Fibroblast of skin of right biceps (primary cell): ENCODE measurements at regions not wholly inside any gene's neighbourhood (a gene's known extent, or its start where the extent isn't known, plus 50 kb on each side); places are given as distances from the start of the nearest gene placed in this dataset.

Experiments used
- DNase-seq: peaks from one replicate; pipeline ENCODE4 v3.0.0-alpha.2; 2013

DNA sequence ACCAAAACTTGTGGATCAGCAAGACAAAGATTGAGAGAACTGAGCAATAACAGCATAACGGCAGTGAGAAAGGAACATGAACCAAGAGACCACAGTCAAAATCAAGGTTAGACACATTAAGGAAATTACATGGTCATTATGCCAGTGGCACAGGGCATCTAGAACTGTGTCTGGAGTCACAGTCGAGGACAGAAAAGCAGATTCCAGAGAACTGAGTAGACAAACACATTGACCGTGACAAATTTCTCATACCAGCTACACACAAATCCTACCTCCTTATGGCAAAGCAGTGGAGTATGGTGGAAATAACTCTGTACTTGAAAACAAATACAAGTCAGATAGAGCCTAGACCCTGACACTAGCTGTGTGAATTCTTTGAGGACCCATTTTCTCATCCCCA, 367.3 kb downstream of the DUSP6 start:
- no peak for DNase-seq

GRCh38 chr12:88982694-88983093, 369.6 kb downstream of the DUSP6 start:
- no peak for DNase-seq

DNA sequence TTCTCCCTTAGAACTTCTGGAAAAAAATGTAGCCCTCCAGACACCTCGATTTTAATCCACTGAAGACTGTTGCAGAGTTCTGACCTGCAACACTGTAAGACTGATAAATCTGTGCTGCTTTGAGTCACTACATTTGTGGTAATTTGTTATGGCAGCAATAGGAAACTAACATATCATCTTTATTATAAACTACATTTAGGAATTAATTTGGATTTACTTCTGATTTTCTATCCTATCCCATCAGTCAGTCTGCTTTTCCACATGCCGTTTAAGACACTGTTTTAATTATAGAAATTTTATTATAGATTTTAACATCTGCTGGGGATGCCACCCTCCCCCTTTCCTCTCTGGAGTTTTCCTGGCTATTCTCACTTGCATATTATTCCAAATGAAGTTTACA, 375.2 kb downstream of the DUSP6 start:
- no peak for DNase-seq

GRCh38 chr12:88973998-88974397, 378.3 kb downstream of the DUSP6 start:
- no peak for DNase-seq

GRCh38 chr12:88970740-88971139, 381.6 kb downstream of the DUSP6 start:
- DNase-seq = no peak

GRCh38 chr12:88969127-88969526, 383.2 kb downstream of the DUSP6 start:
- no peak for DNase-seq

GRCh38 chr12:88960213-88960878, 380.1 kb upstream of the KITLG start:
- DNase-seq = peak; percentile 17

- DNase-seq = no peak
Measured at GRCh38 chr12:88958946-88959345, 378.7 kb upstream of the KITLG start.

GRCh38 chr12:88958153-88958552, 377.9 kb upstream of the KITLG start:
- no peak for DNase-seq

DNA sequence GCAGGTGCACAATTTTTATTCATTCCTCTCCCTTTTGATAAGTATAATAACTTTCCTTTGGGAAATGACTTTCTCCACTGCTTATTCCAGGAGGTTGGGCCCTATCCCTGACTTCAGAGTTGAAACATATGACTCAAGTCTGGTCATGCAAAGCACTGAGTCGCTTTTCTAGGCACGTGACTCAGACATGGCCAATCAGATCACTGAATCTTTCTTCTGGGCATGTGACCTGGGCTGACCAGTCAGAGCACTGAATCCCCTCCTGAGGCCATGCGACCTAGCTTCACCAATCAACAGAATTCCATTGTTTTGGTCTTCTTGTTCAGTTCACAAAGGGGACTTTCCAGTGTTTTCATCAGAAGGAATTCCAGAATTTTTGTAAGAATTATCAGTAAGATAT, 377.1 kb upstream of the KITLG start:
- DNase-seq = peak; percentile 17

DNA sequence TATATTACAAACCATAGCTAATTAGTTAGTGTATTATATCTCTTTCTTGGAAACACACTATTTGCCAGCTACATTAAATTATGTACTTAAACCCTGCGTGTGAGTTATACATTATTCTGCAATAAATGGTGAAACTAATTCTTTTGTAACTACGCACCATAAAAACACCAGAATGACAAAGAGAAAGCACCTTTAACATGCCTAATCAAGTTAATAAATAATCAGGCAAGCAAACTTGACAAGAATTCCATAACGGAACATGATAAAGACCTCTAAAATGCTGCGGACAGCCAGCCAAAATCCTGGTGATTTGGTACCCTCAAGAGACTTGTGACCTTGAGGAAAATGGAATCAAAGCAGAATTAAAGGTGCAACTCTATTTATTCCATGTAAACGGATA, 375.3 kb upstream of the KITLG start:
- no peak for DNase-seq

DNA sequence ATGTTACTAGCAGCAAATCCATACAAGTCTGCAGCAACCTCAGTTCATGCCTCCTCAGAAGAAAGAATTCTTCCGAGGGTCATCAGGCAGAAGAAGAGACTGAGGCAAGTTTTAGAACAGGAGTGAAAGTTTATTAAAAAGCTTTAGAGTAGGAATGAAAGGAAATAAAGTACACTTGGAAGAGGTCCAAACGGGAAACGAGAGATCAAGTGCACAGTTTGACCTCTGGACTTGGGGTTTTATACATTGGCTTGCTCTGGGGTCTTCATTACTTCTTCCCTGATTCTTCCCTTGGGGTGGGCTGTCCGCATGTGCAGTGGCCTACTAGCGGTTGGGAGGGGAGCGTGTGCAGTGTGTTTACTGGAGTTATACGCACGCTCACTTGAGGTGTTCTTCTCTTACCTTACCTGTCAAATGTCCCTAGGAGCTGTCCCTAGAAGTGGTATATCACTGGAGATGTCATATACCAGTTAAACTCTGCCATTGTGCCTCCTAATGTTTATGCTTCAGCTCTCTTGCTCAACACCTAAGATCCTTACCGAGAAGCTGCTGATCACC, 372.8 kb upstream of the KITLG start:
- no peak for DNase-seq

GRCh38 chr12:88952562-88952942, 372.3 kb upstream of the KITLG start:
- peak; percentile 74 for DNase-seq

GRCh38 chr12:88951860-88952561, 371.7 kb upstream of the KITLG start:
- DNase-seq = no peak

DNA sequence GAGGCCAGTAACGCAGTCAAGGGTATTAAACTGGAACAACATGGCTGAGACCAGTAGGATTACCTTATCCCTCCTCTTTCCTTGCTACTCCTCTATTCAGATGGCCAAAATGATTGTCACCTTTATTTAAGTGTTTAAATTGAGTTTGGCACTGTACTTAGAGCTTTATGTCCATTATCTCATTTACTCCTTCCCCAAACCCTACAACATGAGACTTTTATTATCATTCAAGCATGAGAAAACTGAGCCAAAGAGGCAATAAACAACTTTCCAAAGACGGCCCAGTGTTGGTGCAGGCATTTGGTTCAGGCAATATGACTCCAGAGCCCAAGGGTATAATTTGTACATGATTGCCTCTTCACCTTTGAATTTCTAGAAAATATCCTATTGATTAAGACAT, 370.9 kb upstream of the KITLG start:
- no peak for DNase-seq

- DNase-seq = no peak
Measured at GRCh38 chr12:88947486-88948043, 367.3 kb upstream of the KITLG start.

DNA sequence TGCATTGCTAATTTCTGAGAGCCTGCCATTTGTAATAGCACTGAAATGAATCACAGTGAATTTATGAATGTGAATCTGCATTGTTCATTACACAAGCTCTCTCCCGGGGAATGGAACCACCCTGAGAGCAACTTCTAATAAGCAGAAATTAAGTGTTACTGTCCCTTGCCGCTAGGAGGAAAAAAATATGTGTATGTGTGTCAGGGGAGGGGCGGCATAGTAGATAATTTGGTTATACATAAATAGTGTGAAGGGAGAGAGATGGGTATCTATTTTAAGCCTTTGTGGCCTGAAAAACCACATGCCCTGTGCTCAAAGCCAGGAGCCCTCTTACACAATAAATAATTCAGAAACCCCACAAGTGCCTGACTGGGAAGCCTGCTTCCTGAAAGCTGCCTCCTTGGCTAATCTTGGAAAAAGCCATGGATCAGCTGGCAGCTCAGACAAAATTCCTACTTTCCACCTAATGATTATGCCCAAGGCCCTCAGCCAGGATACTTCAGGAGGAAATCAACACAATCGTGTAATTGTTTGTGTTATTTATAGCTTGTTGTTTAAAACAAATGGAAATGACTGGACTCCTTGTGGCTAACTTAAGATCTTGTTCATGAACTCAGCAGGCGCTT, 366.2 kb upstream of the KITLG start:
- peak; percentile 79 for DNase-seq

GRCh38 chr12:88945051-88945732, 364.9 kb upstream of the KITLG start:
- peak; percentile 7 for DNase-seq

GRCh38 chr12:88944397-88944796, 364.1 kb upstream of the KITLG start:
- DNase-seq = peak; percentile 26

GRCh38 chr12:88940854-88941253, 360.6 kb upstream of the KITLG start:
- DNase-seq = no peak

- DNase-seq = no peak
Measured at GRCh38 chr12:88935856-88936255, 355.6 kb upstream of the KITLG start.

- DNase-seq = peak; percentile 49
Measured at GRCh38 chr12:88934163-88934747, 354.0 kb upstream of the KITLG start.

GRCh38 chr12:88932457-88932856, 352.2 kb upstream of the KITLG start:
- DNase-seq = no peak
